Panc1 (cell line): ENCODE measurements at regions not wholly inside any gene's neighbourhood (a gene's known extent, or its start where the extent isn't known, plus 50 kb on each side); places are given as distances from the start of the nearest gene placed in this dataset.

Experiments
- TF ChIP-seq, protein P1 (sequence below): fragments of 450-650 bp; IDR thresholded peaks from 2 replicates; pipeline ENCODE4 v1.5.1; 2017; ENCODE audit warnings: mild to moderate bottlenecking
- TF ChIP-seq, protein P2 (sequence below), 2 experiments: IDR thresholded peaks; 2 replicates each; pipeline ENCODE4 v1.6.1; 2011 to 2012; ENCODE audit warnings: low read depth in 2 of 2, control low read depth in 1 of 2, low read length in 1 of 2, mild to moderate bottlenecking in 1 of 2, moderate library complexity in 1 of 2; ENCODE audit not compliant: insufficient read depth in 1 of 2

DNA sequence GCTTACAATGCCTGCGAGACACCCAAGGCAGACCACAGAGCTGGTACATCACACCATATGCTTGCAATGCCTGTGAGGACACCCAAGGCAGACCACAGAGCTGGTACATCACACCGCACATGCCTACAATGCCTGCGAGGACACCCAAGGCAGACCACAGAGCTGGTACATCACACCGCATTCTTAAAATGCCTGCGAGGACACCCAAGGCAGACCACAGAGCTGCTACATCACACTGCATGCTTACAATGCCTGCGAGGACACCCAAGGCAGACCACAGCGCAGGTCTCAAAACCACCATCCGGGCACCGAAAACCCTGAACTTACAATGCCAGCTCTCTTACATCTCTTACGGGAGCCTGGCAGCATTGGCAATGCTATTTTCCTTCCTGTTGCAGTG is 799.6 kb downstream of the GALR1 start:
- TF ChIP-seq, protein P1, sequence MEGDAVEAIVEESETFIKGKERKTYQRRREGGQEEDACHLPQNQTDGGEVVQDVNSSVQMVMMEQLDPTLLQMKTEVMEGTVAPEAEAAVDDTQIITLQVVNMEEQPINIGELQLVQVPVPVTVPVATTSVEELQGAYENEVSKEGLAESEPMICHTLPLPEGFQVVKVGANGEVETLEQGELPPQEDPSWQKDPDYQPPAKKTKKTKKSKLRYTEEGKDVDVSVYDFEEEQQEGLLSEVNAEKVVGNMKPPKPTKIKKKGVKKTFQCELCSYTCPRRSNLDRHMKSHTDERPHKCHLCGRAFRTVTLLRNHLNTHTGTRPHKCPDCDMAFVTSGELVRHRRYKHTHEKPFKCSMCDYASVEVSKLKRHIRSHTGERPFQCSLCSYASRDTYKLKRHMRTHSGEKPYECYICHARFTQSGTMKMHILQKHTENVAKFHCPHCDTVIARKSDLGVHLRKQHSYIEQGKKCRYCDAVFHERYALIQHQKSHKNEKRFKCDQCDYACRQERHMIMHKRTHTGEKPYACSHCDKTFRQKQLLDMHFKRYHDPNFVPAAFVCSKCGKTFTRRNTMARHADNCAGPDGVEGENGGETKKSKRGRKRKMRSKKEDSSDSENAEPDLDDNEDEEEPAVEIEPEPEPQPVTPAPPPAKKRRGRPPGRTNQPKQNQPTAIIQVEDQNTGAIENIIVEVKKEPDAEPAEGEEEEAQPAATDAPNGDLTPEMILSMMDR = no peak
- TF ChIP-seq, protein P2, sequence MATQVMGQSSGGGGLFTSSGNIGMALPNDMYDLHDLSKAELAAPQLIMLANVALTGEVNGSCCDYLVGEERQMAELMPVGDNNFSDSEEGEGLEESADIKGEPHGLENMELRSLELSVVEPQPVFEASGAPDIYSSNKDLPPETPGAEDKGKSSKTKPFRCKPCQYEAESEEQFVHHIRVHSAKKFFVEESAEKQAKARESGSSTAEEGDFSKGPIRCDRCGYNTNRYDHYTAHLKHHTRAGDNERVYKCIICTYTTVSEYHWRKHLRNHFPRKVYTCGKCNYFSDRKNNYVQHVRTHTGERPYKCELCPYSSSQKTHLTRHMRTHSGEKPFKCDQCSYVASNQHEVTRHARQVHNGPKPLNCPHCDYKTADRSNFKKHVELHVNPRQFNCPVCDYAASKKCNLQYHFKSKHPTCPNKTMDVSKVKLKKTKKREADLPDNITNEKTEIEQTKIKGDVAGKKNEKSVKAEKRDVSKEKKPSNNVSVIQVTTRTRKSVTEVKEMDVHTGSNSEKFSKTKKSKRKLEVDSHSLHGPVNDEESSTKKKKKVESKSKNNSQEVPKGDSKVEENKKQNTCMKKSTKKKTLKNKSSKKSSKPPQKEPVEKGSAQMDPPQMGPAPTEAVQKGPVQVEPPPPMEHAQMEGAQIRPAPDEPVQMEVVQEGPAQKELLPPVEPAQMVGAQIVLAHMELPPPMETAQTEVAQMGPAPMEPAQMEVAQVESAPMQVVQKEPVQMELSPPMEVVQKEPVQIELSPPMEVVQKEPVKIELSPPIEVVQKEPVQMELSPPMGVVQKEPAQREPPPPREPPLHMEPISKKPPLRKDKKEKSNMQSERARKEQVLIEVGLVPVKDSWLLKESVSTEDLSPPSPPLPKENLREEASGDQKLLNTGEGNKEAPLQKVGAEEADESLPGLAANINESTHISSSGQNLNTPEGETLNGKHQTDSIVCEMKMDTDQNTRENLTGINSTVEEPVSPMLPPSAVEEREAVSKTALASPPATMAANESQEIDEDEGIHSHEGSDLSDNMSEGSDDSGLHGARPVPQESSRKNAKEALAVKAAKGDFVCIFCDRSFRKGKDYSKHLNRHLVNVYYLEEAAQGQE (IDR thresholded peaks at IDR 0.05; ENCODE audit: insufficient read depth in 1 of 2, low read depth in 2 of 2, low read length in 1 of 2) = no peak
